Transverse colon (tissue), 4 donors: ENCODE measurements at regions not wholly inside any gene's neighbourhood (a gene's known extent, or its start where the extent isn't known, plus 50 kb on each side); places are given as distances from the start of the nearest gene placed in this dataset.

Experiments
- DNase-seq: peaks from one replicate; pipeline ENCODE4 v3.0.0-alpha.2; 2019
- H3K27ac ChIP-seq, 4 donors: fragments of 200-600 bp; sonication (generic); 2 replicates each; pipeline ENCODE4 v1.5.1; 2016 to 2018; ENCODE audit warnings: inconsistent platforms in 4 of 4
- H3K27me3 ChIP-seq: fragments of 200-600 bp; sonication (generic); 2 replicates; pipeline ENCODE4 v1.5.1; 2017; ENCODE audit warnings: inconsistent platforms
- H3K36me3 ChIP-seq, 4 donors: fragments of 200-600 bp; sonication (generic); 2 replicates each; pipeline ENCODE4 v1.5.1; 2017 to 2019; ENCODE audit warnings: inconsistent platforms in 4 of 4
- H3K4me1 ChIP-seq, 4 donors: fragments of 200-600 bp; sonication (generic); 2 replicates each; pipeline ENCODE4 v1.5.1; 2017 to 2020; ENCODE audit warnings: inconsistent platforms in 4 of 4
- H3K4me3 ChIP-seq, 4 donors: fragments of 200-600 bp; sonication (generic); 1 replicate in 1 of 4; 2 replicates in 3 of 4; pipeline versions ENCODE4 v1.5.1 to v1.6.1; 2017 to 2019; ENCODE audit warnings: inconsistent platforms in 4 of 4
- H3K9me3 ChIP-seq, 2 donors: fragments of 200-600 bp; sonication (generic); 2 replicates each; pipeline ENCODE4 v1.5.1; 2017 to 2019; ENCODE audit warnings: inconsistent platforms in 2 of 2
- EP300 ChIP-seq: sonication (generic); formaldehyde crosslinking; IDR thresholded peaks from one replicate; pipeline ENCODE4 v1.6.1; 2017; ENCODE audit warnings: antibody characterized with exemption, low read depth
- POLR2A ChIP-seq: fragments of 450-650 bp; IDR thresholded peaks from one replicate; pipeline ENCODE4 v1.6.1; 2016; ENCODE audit warnings: antibody characterized with exemption, mild to moderate bottlenecking, moderate library complexity
- POLR2AphosphoS5 ChIP-seq, 3 donors: sonication (generic); formaldehyde crosslinking; IDR thresholded peaks; one replicate each; pipeline ENCODE4 v1.6.1; 2016; ENCODE audit warnings: antibody characterized with exemption in 3 of 3
- WGBS, 2 donors: methylation state at CpG; one replicate each; pipeline ENCODE4 v1.1.5; 2018; ENCODE audit warnings: low coverage in 1 of 2; 5-methylcytosine and 5-hydroxymethylcytosine counted together
- in situ Hi-C, 4 donors: fragments of 200-750 bp; cut with MboI; loops; one replicate each; pipeline versions ENCODE4 v1.15.0 to v1.15.1; 2017; ENCODE audit warnings: low sequenced_read_pairs in 3 of 4, low pct_ligation_motif_present in 1 of 4, low pct_unique_long_range_greater_than_20kb in 1 of 4
- intact Hi-C: fragments of 100-400 bp; cut with DNase I; formaldehyde crosslinking; loops from one replicate; pipeline ENCODE4 v1.15.1; 2023; ENCODE audit warnings: low total_unique reads
- TF ChIP-seq, protein P1 (sequence below), 5 experiments: fragments of 200-600 bp in 3 of 5; fragments of 450-650 bp in 2 of 5; sonication (generic) in 3 of 5; IDR thresholded peaks; 1 replicate in 2 of 5; 2 replicates in 3 of 5; pipeline ENCODE4 v1.5.1; 2016 to 2017; ENCODE audit warnings: antibody characterized with exemption in 5 of 5, inconsistent platforms in 3 of 5, mild to moderate bottlenecking in 2 of 5, moderate library complexity in 1 of 5

DNA sequence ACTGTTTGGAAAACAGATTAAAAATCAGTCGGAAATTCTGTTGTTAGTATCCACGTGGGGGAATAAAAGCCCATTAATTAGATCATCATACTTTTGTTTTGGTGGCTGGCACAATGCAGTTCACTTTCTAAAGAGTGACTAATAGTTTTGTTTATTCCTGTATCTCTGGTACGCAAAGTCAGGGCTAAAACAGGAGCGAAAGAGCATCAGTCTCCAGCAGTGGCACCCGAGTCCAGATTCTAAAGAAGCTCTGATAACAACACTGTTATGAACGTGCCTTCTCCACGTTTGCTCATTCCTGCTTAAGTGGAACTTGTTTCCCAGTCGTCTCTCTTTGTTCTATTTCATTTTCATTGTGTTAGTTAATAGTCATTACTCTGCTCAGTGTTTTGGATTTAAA, 69.6 kb downstream of the HSPA13 start:
- TF ChIP-seq EP300 (no peak), POLR2AphosphoS5 (IDR thresholded peaks at IDR 0.05) (no peak), POLR2A (no peak)
- TF ChIP-seq, protein P1, sequence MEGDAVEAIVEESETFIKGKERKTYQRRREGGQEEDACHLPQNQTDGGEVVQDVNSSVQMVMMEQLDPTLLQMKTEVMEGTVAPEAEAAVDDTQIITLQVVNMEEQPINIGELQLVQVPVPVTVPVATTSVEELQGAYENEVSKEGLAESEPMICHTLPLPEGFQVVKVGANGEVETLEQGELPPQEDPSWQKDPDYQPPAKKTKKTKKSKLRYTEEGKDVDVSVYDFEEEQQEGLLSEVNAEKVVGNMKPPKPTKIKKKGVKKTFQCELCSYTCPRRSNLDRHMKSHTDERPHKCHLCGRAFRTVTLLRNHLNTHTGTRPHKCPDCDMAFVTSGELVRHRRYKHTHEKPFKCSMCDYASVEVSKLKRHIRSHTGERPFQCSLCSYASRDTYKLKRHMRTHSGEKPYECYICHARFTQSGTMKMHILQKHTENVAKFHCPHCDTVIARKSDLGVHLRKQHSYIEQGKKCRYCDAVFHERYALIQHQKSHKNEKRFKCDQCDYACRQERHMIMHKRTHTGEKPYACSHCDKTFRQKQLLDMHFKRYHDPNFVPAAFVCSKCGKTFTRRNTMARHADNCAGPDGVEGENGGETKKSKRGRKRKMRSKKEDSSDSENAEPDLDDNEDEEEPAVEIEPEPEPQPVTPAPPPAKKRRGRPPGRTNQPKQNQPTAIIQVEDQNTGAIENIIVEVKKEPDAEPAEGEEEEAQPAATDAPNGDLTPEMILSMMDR (IDR thresholded peaks at IDR 0.05) = no peak
- Histone ChIP-seq H3K4me3 (no peak overlapping the region), H3K27ac (no peak overlapping the region), H3K36me3 (no peaks in the 10 kb centered on the region), H3K9me3 (no peaks in the 10 kb centered on the region), H3K27me3 (no peaks in the 10 kb centered on the region), H3K4me1 (no peaks in the 10 kb centered on the region)
- 69 to 72% methylated on average over 8 of the region's 8 CpGs for WGBS, 2 donors
- in situ Hi-C loops (no loop called here), intact Hi-C loops (no loop called here)
- DNase-seq = no peak

DNA sequence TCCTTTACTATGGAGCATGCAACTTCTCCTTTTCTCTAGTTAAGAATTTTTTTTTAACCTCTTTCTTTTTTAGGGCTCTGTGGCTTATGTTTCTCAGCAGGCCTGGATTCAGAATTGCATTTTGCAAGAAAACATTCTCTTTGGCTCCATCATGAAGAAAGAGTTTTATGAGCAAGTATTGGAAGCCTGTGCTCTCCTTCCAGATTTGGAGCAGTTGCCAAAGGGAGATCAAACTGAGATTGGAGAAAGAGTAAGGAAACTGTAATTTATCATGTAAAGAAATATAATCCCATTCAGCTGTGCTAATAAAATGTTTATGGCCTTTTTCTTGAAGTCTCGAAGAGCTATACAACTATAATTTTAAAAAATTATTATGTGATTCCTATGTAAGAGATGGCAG, 70.1 kb downstream of the HSPA13 start:
- Histone ChIP-seq H3K36me3 (no peaks in the 10 kb centered on the region), H3K27ac (no peak overlapping the region), H3K9me3 (no peaks in the 10 kb centered on the region), H3K4me3 (no peak overlapping the region), H3K4me1 (no peaks in the 10 kb centered on the region), H3K27me3 (no peaks in the 10 kb centered on the region)
- no peak for DNase-seq
- 8 to 44% methylated on average over 1 of the region's 1 CpG for WGBS, 2 donors
- in situ Hi-C loops = no loop called here
- TF ChIP-seq, protein P1 (IDR thresholded peaks at IDR 0.05) = no peak
- TF ChIP-seq POLR2A (no peak), EP300 (no peak), POLR2AphosphoS5 (IDR thresholded peaks at IDR 0.05) (no peak)
- intact Hi-C loops = no loop called here

DNA sequence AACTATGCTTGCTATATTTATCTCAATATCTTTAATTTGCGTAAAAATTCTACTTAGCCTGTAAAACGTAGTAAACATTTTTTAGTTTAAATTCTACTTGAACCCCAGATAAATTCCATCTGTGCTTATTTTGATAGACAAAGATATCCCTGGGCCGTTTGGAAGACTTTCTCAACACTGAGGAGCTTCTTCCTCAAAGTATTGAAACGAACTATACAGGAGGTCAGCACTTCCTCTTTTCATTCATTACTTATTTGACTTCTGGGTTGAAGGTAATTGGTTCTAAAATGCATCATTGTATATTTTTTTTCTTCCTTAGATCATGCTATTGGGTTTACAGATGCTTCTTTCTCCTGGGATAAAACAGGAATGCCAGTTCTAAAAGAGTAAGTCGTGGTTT, 74.7 kb downstream of the HSPA13 start:
- Histone ChIP-seq H3K27ac (no peak overlapping the region), H3K27me3 (no peaks in the 10 kb centered on the region), H3K4me3 (no peak overlapping the region), H3K36me3 (no peaks in the 10 kb centered on the region), H3K4me1 (no peaks in the 10 kb centered on the region), H3K9me3 (no peaks in the 10 kb centered on the region)
- no peak for DNase-seq
- 56 to 57% methylated on average over 5 of the region's 5 CpGs for WGBS, 2 donors
- TF ChIP-seq, protein P1 (IDR thresholded peaks at IDR 0.05) = no peak
- TF ChIP-seq POLR2AphosphoS5 (IDR thresholded peaks at IDR 0.05) = no peak
- TF ChIP-seq POLR2A = no peak
- no peak for TF ChIP-seq EP300
- intact Hi-C loops (no loop called here), in situ Hi-C loops (no loop called here)

DNA sequence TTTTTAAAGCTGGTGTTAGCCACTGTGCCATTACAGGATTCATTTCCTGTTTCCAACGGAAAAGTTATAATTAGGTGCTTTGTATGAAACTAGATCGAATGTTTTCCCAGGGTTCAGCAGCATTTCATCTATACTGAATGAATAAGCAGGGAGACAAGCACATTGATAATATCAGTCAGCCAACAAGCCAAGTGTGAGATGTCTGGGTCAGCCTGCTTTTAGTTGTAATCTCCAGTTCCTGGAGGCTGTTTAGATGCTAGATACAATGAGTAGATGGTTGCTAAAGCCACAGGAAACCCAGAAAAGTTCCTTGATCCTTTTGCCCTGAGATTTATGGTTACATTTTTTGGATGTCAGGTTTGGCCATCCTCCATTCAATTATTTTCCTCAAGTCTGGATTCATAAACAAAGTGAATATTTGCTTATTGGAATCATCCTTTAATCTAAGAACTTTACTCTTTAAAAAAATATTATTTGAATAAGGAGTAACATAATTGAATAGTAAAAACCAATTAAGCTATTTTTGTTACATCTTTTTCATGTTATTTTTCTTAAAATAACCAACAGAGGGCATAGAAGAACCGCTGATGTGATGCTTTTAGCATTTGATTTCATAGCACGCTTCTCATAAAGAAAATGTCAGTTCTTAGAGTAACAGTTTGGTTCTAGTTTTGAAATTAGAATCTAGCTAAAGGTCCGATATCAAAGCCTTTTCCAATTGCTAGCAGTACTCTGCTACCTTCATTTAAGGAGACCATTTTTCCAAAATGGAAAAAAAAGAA, 76.6 kb downstream of the HSPA13 start:
- intact Hi-C loops (no loop called here), in situ Hi-C loops (no loop called here)
- H3K27me3 ChIP-seq = no peaks in the 10 kb centered on the region
- no peak overlapping the region for H3K27ac ChIP-seq
- no peaks in the 10 kb centered on the region for H3K4me1 ChIP-seq
- TF ChIP-seq POLR2A (no peak), EP300 (no peak), POLR2AphosphoS5 (IDR thresholded peaks at IDR 0.05) (no peak)
- TF ChIP-seq, protein P1 (IDR thresholded peaks at IDR 0.05) = peak in 1 of 5 experiments; percentile 5
- H3K9me3 ChIP-seq = no peaks in the 10 kb centered on the region
- H3K4me3 ChIP-seq = no peak overlapping the region
- whole genome bisulfite sequencing, 2 donors = 34% methylated on average over 4 to 5 of the region's 5 CpGs
- H3K36me3 ChIP-seq = no peaks in the 10 kb centered on the region
- DNase-seq = no peak
